Esophagus (tissue), 2 donors: ENCODE measurements at regions not wholly inside any gene's neighbourhood (a gene's known extent, or its start where the extent isn't known, plus 50 kb on each side); places are given as distances from the start of the nearest gene placed in this dataset.
"Not testable (repeated sequence)": the region's sequence is repeated elsewhere in the genome, so short reads cannot be mapped to it uniquely, and the experiment has no call there.

Experiments used
- H3K27ac ChIP-seq, 2 donors: one replicate each; pipeline ENCODE4 v1.5.1; 2013; ENCODE audit warnings: low read depth in 2 of 2, mild to moderate bottlenecking in 2 of 2, inconsistent platforms in 1 of 2, low read length in 1 of 2, moderate library complexity in 1 of 2
- H3K27me3 ChIP-seq, 2 donors: one replicate each; pipeline ENCODE4 v1.6.1; 2013; ENCODE audit warnings: low read length in 2 of 2, control low read depth in 1 of 2, mild to moderate bottlenecking in 1 of 2; ENCODE audit not compliant: insufficient read depth in 2 of 2, control insufficient read depth in 1 of 2
- H3K36me3 ChIP-seq, 2 donors: one replicate each; pipeline ENCODE4 v1.6.1; 2013; ENCODE audit warnings: low read length in 1 of 2; ENCODE audit not compliant: control insufficient read depth in 2 of 2, insufficient read depth in 2 of 2
- H3K4me1 ChIP-seq, 2 donors: one replicate each; pipeline ENCODE4 v1.6.1; 2013; ENCODE audit warnings: low read length in 1 of 2; ENCODE audit not compliant: control insufficient read depth in 2 of 2, insufficient read depth in 2 of 2
- H3K4me3 ChIP-seq, 2 donors: one replicate each; pipeline ENCODE4 v1.5.1; 2013; ENCODE audit warnings: low read length in 2 of 2, mild to moderate bottlenecking in 2 of 2, low read depth in 1 of 2, moderate library complexity in 1 of 2
- H3K9me3 ChIP-seq, 2 donors: one replicate each; pipeline ENCODE4 v1.6.1; 2013; ENCODE audit warnings: mild to moderate bottlenecking in 2 of 2, low read depth in 1 of 2, low read length in 1 of 2, moderate library complexity in 1 of 2; ENCODE audit not compliant: control insufficient read depth in 2 of 2, insufficient read depth in 1 of 2
- WGBS, 2 donors: extraction: QIAGEN DNeasy Blood & Tissue Kit; methylation state at CpG; one replicate each; pipeline ENCODE4 v1.1.7; 2013; 5-methylcytosine and 5-hydroxymethylcytosine counted together
- donor health status: healthy with polysubstance abuse.
- donor health status: Bipolar disorder and iron deficiency.

DNA sequence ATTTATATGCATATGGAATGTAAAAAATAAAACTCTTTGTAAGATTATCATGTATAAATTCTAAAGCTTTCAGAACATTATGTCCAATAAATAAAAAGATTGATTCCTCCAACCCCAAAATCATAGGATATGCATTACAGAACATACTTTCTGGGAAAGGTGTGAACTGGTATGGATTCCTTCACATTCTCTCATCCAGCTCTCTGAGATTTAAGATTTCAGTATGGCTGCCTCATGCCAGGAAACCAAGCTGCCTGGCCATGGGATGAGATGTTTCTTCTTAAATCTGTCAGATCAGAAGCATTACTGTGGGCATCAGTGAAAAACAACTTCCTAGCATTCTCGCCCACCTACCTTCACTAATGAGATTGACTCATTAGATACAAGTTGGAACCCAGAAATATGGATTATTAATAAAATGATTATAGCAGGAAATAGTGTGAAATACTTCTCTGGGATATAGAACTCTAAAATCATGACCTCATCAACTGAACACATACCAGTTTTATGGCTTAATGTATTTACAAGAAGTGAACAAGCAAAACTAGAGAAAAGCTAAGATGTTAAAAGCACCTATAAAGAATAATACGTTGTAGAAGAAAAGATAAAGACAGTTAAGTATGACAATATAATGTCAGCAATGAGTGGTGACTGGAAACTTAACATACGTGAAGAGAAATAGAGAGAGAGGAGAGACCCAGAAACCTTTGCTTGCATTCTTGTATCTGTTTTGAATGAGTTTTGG lies 171.6 kb upstream of the PHACTR1 start:
- Histone ChIP-seq H3K36me3 (no peaks in the 10 kb centered on the region), H3K4me1 (no peaks in the 10 kb centered on the region), H3K27me3 (no peaks in the 10 kb centered on the region), H3K9me3 (no peaks in the 10 kb centered on the region), H3K27ac (no peak overlapping the region), H3K4me3 (no peak overlapping the region)
- WGBS, 2 donors = 78 to 88% methylated on average over 3 of the region's 3 CpGs

GRCh38 chr6:12545619-12546409 lies 170.8 kb upstream of the PHACTR1 start:
- Histone ChIP-seq H3K9me3 (no peaks in the 10 kb centered on the region), H3K4me1 (no peaks in the 10 kb centered on the region), H3K27me3 (no peaks in the 10 kb centered on the region), H3K36me3 (no peaks in the 10 kb centered on the region), H3K4me3 (no peak overlapping the region), H3K27ac (no peak overlapping the region)
- WGBS, 2 donors = 75 to 82% methylated on average over 2 of the region's 2 CpGs

DNA sequence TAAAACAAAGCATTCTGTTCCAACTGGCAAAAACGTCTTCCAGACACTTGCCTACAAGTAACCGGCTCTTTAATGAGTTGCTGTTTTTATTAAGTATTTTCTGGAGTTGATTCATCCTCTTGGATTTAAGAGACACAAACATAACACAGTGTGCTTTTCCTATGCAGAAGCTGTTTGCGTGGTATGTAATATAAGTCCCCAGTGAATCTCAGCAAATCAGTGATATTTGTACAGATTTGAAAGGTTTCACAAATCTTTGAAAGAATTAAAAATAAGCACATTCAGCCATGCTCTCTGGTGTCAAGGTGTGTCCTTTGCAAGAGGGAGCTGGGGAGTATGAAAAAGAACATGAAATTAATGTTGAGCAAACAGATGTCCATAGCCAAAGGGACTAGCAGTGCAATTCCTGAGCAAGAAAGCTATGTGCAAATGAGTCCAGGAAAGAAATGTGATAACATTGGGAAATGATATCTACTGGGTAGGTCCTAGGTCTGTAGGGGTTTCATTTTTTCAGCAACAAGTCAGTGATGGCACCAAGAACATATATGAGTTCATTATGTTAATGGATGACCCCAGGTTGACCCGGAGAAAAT lies 170.1 kb upstream of the PHACTR1 start:
- Histone ChIP-seq H3K4me1 (no peaks in the 10 kb centered on the region), H3K36me3 (no peaks in the 10 kb centered on the region), H3K27ac (no peak overlapping the region), H3K9me3 (no peaks in the 10 kb centered on the region), H3K4me3 (no peak overlapping the region), H3K27me3 (no peaks in the 10 kb centered on the region)
- 79 to 82% methylated on average over 4 of the region's 4 CpGs for WGBS, 2 donors

- no peak overlapping the region for H3K27ac ChIP-seq
- no peaks in the 10 kb centered on the region for H3K36me3 ChIP-seq
- H3K4me1 ChIP-seq = no peaks in the 10 kb centered on the region
- H3K4me3 ChIP-seq = no peak overlapping the region
- no peaks in the 10 kb centered on the region for H3K9me3 ChIP-seq
- whole genome bisulfite sequencing, 2 donors = 76% methylated on average over 2 of the region's 2 CpGs
- H3K27me3 ChIP-seq = no peaks in the 10 kb centered on the region
Observed at GRCh38 chr6:12548526-12548925, 168.0 kb upstream of the PHACTR1 start.

DNA sequence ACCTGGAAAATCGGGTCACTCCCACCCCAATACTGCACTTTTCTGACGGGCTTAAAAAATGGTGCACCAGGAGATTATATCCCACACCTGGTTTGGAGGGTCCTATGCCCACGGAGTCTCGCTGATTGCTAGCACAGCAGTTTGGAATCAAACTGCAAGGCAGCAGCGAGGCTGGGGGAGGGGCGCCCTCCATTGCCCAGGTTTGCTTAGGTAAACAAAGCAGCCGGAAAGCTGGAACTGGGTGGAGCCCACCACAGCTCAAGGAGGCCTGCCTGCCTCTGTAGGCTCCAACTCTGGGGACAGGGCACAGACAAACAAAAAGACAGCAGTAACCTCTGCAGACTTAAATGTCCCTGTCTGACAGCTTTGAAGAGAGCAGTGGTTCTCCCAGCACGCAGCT lies 167.1 kb upstream of the PHACTR1 start:
- H3K4me3 ChIP-seq, H3K27me3 ChIP-seq, H3K4me1 ChIP-seq, H3K9me3 ChIP-seq, H3K27ac ChIP-seq, H3K36me3 ChIP-seq: not testable (repeated sequence)
- WGBS, 2 donors = 90 to 93% methylated on average over 6 to 8 of the region's 8 CpGs

GRCh38 chr6:12554820-12555219 lies 161.7 kb upstream of the PHACTR1 start:
- not testable (repeated sequence) for H3K36me3 ChIP-seq, H3K9me3 ChIP-seq, H3K4me3 ChIP-seq, H3K4me1 ChIP-seq, H3K27ac ChIP-seq, H3K27me3 ChIP-seq
- whole genome bisulfite sequencing, 2 donors = 97% methylated on average over 2 of the region's 2 CpGs

GRCh38 chr6:12555267-12555666 lies 161.3 kb upstream of the PHACTR1 start:
- WGBS, 2 donors = 76 to 77% methylated on average over 2 of the region's 2 CpGs

DNA sequence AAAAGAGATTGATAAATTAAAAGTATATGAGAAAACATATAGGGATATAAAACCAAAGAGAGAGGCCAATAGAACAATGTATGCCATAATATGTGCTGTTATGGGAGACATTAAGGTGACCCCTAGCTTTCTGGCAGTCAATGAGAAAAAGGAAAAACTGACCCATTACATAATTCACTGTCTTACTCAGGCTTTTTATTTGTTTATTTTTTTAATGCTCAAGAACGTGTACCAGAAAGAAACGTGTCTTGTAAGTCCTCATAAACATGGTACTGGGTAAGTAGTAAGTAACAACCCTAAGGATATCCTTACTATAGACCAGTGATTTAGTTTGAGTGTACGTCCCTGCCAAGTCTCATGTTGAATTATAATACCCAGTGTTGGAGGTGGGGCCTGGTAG lies 160.8 kb upstream of the PHACTR1 start:
- Histone ChIP-seq H3K36me3 (no peaks in the 10 kb centered on the region), H3K9me3 (peaks cover 0 to 3% of the 10 kb centered on the region in 2 donors), H3K27ac (no peak overlapping the region), H3K27me3 (no peaks in the 10 kb centered on the region), H3K4me3 (no peak overlapping the region), H3K4me1 (no peaks in the 10 kb centered on the region)
- 80 to 83% methylated on average over 3 of the region's 3 CpGs for WGBS, 2 donors

More at GRCh38 chr6:12555267-12555666, 161.3 kb upstream of the PHACTR1 start:
- peaks cover 0 to 3% of the 10 kb centered on the region in 2 donors for H3K9me3 ChIP-seq
- H3K36me3 ChIP-seq = no peaks in the 10 kb centered on the region
- H3K4me3 ChIP-seq = no peak overlapping the region
- no peak overlapping the region for H3K27ac ChIP-seq
- H3K27me3 ChIP-seq = no peaks in the 10 kb centered on the region
- H3K4me1 ChIP-seq = no peaks in the 10 kb centered on the region

DNA sequence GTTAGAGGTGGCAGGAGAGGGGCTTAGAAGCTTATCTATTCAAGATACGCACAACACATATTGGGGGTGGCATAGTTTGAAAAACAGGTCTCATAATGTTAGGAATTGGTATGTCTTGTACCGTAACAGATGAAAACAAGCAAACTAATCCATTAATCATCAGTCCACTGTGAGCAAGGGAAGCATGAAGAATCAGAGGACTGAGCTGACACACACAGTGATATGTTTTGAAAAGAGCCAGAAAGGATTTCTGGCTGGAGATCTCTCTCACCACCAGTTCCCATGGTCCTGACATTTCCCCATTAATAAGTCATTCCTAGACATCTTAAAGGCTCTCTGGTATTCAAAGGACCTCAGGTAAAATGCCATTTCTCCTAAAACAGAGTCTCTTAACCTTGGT lies 158.8 kb upstream of the PHACTR1 start:
- 66 to 72% methylated on average over 2 of the region's 2 CpGs for WGBS, 2 donors
- H3K4me1 ChIP-seq = no peaks in the 10 kb centered on the region

More for the DNA sequence above, 158.8 kb upstream of the PHACTR1 start:
- Histone ChIP-seq H3K27me3 (no peaks in the 10 kb centered on the region), H3K9me3 (peaks cover 0 to 3% of the 10 kb centered on the region in 2 donors), H3K4me3 (no peak overlapping the region), H3K36me3 (no peaks in the 10 kb centered on the region), H3K27ac (no peak overlapping the region)
